ENCODE measurements at regions not wholly inside any gene's neighbourhood (a gene's known extent, or its start where the extent isn't known, plus 50 kb on each side); places are given as distances from the start of the nearest gene placed in this dataset.

DNA sequence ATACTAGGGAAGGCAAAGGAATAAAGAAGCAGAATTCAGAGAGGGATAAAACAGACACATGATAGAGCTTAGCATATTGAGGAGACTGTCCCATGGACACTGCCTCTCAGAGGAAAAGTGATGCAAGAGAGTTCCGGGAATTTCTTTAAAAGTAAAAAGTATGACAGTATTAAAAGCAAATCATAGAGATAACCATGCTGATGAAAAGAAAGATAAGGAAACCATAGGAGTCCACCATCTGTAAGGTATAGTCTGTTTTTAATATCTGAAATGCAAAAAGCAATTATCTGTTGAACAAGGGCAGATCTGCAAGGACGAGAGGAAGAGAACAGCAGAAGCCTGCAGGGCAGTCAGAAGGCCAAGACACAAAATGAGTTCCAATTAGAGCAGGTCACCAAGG is 495.9 kb upstream of the GOLIM4 start:
- TF ChIP-seq, protein P1, sequence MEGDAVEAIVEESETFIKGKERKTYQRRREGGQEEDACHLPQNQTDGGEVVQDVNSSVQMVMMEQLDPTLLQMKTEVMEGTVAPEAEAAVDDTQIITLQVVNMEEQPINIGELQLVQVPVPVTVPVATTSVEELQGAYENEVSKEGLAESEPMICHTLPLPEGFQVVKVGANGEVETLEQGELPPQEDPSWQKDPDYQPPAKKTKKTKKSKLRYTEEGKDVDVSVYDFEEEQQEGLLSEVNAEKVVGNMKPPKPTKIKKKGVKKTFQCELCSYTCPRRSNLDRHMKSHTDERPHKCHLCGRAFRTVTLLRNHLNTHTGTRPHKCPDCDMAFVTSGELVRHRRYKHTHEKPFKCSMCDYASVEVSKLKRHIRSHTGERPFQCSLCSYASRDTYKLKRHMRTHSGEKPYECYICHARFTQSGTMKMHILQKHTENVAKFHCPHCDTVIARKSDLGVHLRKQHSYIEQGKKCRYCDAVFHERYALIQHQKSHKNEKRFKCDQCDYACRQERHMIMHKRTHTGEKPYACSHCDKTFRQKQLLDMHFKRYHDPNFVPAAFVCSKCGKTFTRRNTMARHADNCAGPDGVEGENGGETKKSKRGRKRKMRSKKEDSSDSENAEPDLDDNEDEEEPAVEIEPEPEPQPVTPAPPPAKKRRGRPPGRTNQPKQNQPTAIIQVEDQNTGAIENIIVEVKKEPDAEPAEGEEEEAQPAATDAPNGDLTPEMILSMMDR (IDR thresholded peaks at IDR 0.05; ENCODE audit: low read length): no peak
- TF ChIP-seq EZH2 (IDR thresholded peaks at IDR 0.05; ENCODE audit: borderline replicate concordance, low read length): no peak
